ENCODE measurements at regions not wholly inside any gene's neighbourhood (a gene's known extent, or its start where the extent isn't known, plus 50 kb on each side); places are given as distances from the start of the nearest gene placed in this dataset.

DNA sequence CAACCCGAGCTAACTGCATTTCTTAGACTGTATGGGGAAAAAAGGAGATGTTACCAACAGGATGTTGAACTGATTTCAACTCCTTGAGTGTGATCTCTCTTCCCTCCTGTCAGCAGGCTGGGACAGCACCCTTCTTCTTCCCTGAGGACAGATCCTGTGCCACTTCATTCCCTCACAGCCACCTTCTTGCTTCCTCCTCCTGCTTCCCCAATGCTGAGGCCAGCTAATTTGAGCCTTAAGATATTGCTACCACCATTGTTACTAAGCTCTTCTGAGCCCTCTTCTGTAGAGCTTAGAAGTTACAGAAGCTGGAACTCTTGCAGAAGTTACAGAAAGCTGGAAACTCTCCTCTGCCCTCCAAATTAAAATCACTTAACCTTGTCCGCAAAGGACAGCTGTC is 88.8 kb downstream of the SPTSSA start:
- H3K27me3 ChIP-seq (ENCODE audit: insufficient read depth, low read depth) = no peaks in the 10 kb centered on the region
- H3K27ac ChIP-seq = no peak overlapping the region
- no peaks in the 10 kb centered on the region for H3K36me3 ChIP-seq (ENCODE audit: insufficient read depth)
- H3K4me3 ChIP-seq (IDR thresholded peaks at IDR 0.05; ENCODE audit: insufficient read depth, low read depth, low read length) = no peak overlapping the region
- no peak for TF ChIP-seq CTCF (conservative IDR thresholded peaks at IDR 0.05; ENCODE audit: low read depth, low read length)
- H4K20me1 ChIP-seq (ENCODE audit: insufficient read depth) = no peaks in the 10 kb centered on the region
- no peaks in the 10 kb centered on the region for H3K4me1 ChIP-seq (ENCODE audit: low read depth, poor library complexity, severe bottlenecking)
- H3K4me2 ChIP-seq = no peak overlapping the region
- H3K79me2 ChIP-seq (ENCODE audit: insufficient read depth, low read depth) = no peaks in the 10 kb centered on the region
- no peak overlapping the region for H3K9ac ChIP-seq
- no peak overlapping the region for H2AFZ ChIP-seq (ENCODE audit: low read depth)

- no peaks in the 10 kb centered on the region for H3K79me2 ChIP-seq (ENCODE audit: insufficient read depth, low read depth)
- H2AFZ ChIP-seq (ENCODE audit: low read depth) = no peak overlapping the region
- H3K27ac ChIP-seq = no peak overlapping the region
These were observed 89.3 kb downstream of the SPTSSA start for GRCh38 chr14:34372786-34373185.

GRCh38 chr14:34369648-34370030 is 92.4 kb downstream of the SPTSSA start:
- Histone ChIP-seq H3K4me1 (ENCODE audit: low read depth, poor library complexity, severe bottlenecking) (no peaks in the 10 kb centered on the region), H4K20me1 (ENCODE audit: insufficient read depth) (no peaks in the 10 kb centered on the region), H3K27ac (no peak overlapping the region), H3K27me3 (ENCODE audit: insufficient read depth, low read depth) (no peaks in the 10 kb centered on the region), H3K79me2 (ENCODE audit: insufficient read depth, low read depth) (no peaks in the 10 kb centered on the region), H3K36me3 (ENCODE audit: insufficient read depth) (no peaks in the 10 kb centered on the region), H3K4me2 (no peak overlapping the region), H3K9ac (no peak overlapping the region), H3K4me3 (IDR thresholded peaks at IDR 0.05; ENCODE audit: insufficient read depth, low read depth, low read length) (no peak overlapping the region), H2AFZ (ENCODE audit: low read depth) (no peak overlapping the region)
- TF ChIP-seq CTCF (conservative IDR thresholded peaks at IDR 0.05; ENCODE audit: low read depth, low read length) = no peak

More at GRCh38 chr14:34372786-34373185, 89.3 kb downstream of the SPTSSA start:
- Histone ChIP-seq H3K4me3 (IDR thresholded peaks at IDR 0.05; ENCODE audit: insufficient read depth, low read depth, low read length) (no peak overlapping the region), H3K36me3 (ENCODE audit: insufficient read depth) (no peaks in the 10 kb centered on the region), H3K27me3 (ENCODE audit: insufficient read depth, low read depth) (no peaks in the 10 kb centered on the region), H3K9ac (no peak overlapping the region), H3K4me1 (ENCODE audit: low read depth, poor library complexity, severe bottlenecking) (no peaks in the 10 kb centered on the region), H3K4me2 (no peak overlapping the region), H4K20me1 (ENCODE audit: insufficient read depth) (no peaks in the 10 kb centered on the region)
- no peak for TF ChIP-seq CTCF (conservative IDR thresholded peaks at IDR 0.05; ENCODE audit: low read depth, low read length)

DNA sequence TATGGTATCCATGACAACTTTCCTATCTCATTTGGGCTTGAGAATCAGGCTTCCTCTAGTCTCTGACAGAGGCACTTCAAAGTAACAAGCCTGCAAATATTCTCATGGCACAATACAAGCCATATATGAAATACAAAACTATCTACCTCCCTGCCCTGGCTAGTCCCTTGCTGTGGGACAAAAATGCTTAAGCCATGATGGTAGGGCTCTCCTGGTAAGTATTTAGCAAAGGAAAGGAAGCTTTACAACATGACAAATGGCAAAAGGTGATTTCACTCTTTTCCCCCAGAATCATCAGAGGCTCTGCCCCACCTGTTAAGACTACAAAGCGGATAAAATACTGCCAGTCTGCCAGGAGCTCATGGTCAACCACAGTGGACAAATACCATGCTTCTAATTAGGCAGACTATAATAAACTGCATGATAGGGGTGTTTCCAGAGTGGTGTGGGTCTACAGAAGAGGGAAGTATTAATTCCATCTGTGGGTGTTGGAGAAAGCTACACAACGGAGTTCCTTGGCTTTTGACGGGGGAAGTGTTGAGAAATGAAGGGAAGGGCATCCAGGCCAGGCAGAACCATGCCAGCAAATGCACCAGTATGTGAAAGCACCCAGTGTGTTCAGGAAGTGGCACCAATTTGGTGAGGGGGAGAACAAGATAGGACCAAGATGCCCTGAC is 92.9 kb downstream of the SPTSSA start:
- Histone ChIP-seq H4K20me1 (ENCODE audit: insufficient read depth) (no peaks in the 10 kb centered on the region), H3K9ac (no peak overlapping the region), H3K27ac (no peak overlapping the region), H3K36me3 (ENCODE audit: insufficient read depth) (no peaks in the 10 kb centered on the region), H3K27me3 (ENCODE audit: insufficient read depth, low read depth) (no peaks in the 10 kb centered on the region), H2AFZ (ENCODE audit: low read depth) (no peak overlapping the region), H3K4me1 (ENCODE audit: low read depth, poor library complexity, severe bottlenecking) (no peaks in the 10 kb centered on the region), H3K79me2 (ENCODE audit: insufficient read depth, low read depth) (no peaks in the 10 kb centered on the region), H3K4me2 (no peak overlapping the region), H3K4me3 (IDR thresholded peaks at IDR 0.05; ENCODE audit: insufficient read depth, low read depth, low read length) (no peak overlapping the region)
- no peak for TF ChIP-seq CTCF (conservative IDR thresholded peaks at IDR 0.05; ENCODE audit: low read depth, low read length)

All from KMS-11 (cell line).